ENCODE measurements at regions not wholly inside any gene's neighbourhood (a gene's known extent, or its start where the extent isn't known, plus 50 kb on each side); places are given as distances from the start of the nearest gene placed in this dataset.

DNA sequence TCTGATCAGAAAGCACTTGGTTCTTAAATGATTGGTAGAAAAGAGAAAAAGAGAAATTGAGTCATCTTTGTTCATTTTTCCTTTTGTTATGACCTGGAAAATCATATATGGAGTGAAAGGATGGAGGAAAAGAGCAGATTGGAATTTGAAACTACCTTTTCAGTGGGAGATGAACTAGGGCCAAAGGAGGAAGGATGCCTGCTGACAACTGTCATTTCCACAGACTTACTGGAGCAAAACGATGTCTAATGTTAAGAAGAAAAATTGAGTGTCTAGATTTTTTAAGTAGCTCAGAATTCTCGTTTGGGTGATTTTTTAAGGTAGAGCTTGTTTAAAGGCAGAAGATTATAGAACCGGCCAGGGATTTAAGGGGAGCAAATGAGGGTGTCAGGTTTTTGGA is 144.6 kb upstream of the KCNIP4 start:
- TF ChIP-seq, protein P1, sequence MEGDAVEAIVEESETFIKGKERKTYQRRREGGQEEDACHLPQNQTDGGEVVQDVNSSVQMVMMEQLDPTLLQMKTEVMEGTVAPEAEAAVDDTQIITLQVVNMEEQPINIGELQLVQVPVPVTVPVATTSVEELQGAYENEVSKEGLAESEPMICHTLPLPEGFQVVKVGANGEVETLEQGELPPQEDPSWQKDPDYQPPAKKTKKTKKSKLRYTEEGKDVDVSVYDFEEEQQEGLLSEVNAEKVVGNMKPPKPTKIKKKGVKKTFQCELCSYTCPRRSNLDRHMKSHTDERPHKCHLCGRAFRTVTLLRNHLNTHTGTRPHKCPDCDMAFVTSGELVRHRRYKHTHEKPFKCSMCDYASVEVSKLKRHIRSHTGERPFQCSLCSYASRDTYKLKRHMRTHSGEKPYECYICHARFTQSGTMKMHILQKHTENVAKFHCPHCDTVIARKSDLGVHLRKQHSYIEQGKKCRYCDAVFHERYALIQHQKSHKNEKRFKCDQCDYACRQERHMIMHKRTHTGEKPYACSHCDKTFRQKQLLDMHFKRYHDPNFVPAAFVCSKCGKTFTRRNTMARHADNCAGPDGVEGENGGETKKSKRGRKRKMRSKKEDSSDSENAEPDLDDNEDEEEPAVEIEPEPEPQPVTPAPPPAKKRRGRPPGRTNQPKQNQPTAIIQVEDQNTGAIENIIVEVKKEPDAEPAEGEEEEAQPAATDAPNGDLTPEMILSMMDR (IDR thresholded peaks at IDR 0.05), result no peak
- TF ChIP-seq POLR2A (IDR thresholded peaks at IDR 0.05), result no peak
